ENCODE measurements at regions not wholly inside any gene's neighbourhood (a gene's known extent, or its start where the extent isn't known, plus 50 kb on each side); places are given as distances from the start of the nearest gene placed in this dataset.
"Not testable (repeated sequence)": the region's sequence is repeated elsewhere in the genome, so short reads cannot be mapped to it uniquely, and the experiment has no call there.

GRCh38 chr16:22606619-22607018, 95.9 kb downstream of the NPIPB5 start:
- not testable (repeated sequence) for H3K9me3 ChIP-seq (replicated peaks; ENCODE audit: control insufficient read depth, low read depth, low read length); H3K36me3 ChIP-seq (ENCODE audit: control insufficient read depth, insufficient read depth, low read length); DNase-seq; H3K27ac ChIP-seq (ENCODE audit: low read length); H3K4me1 ChIP-seq (ENCODE audit: control insufficient read depth, insufficient read depth, low read length); H3K4me3 ChIP-seq (ENCODE audit: low read length); H3K27me3 ChIP-seq (ENCODE audit: control insufficient read depth, insufficient read depth, low read length)

DNA sequence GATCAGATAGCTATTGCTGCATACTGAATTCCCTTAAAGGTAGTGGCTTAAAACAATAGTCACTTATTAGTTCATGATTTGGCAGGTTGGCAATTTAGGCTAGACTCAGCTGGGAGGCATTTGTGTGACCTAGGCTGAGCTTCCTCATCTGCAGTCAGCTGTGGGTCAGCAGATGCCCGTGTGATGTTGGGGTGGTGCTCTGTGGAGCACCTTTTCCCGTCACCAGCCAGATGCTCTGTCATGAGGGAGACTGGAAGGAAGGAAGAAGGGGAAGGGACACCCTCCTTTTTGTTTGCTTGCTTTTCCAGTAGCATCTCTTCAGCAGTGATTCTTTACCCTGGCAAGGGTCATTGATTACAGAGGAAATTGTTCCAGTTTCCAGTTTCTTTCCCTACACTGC, 99.1 kb downstream of the NPIPB5 start:
- H3K9me3 ChIP-seq (replicated peaks; ENCODE audit: control insufficient read depth, low read depth, low read length); DNase-seq; H3K36me3 ChIP-seq (ENCODE audit: control insufficient read depth, insufficient read depth, low read length); H3K27me3 ChIP-seq (ENCODE audit: control insufficient read depth, insufficient read depth, low read length); H3K27ac ChIP-seq (ENCODE audit: low read length); H3K4me3 ChIP-seq (ENCODE audit: low read length); H3K4me1 ChIP-seq (ENCODE audit: control insufficient read depth, insufficient read depth, low read length): not testable (repeated sequence)
- no CpG with 5 or more reads among the region's 2 CpGs for WGBS (ENCODE audit: insufficient coverage)

DNA sequence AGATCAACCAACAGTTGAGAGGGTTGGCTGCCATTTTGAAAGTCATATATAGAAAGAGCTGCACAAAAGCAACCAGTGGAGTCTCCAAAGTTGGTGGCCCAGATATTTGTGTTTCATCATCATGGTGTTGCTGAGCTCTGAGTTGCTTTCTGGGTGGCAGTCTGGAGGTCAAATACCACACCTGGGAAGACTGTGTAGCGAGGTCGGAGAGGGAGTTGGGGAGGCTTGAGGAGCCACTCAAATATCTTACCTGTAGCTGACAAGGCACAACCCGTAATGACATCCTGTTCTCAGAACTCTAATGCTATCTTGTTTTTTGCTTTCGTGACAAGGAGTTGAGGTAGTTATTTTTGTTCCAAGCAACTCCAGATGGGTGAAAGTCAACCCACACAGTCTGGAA, 100.4 kb downstream of the NPIPB5 start:
- H3K36me3 ChIP-seq (ENCODE audit: control insufficient read depth, insufficient read depth, low read length); H3K4me3 ChIP-seq (ENCODE audit: low read length); H3K27ac ChIP-seq (ENCODE audit: low read length); H3K4me1 ChIP-seq (ENCODE audit: control insufficient read depth, insufficient read depth, low read length); H3K27me3 ChIP-seq (ENCODE audit: control insufficient read depth, insufficient read depth, low read length); H3K9me3 ChIP-seq (replicated peaks; ENCODE audit: control insufficient read depth, low read depth, low read length); DNase-seq: not testable (repeated sequence)
- no CpG with 5 or more reads among the region's 4 CpGs for WGBS (ENCODE audit: insufficient coverage)

DNA sequence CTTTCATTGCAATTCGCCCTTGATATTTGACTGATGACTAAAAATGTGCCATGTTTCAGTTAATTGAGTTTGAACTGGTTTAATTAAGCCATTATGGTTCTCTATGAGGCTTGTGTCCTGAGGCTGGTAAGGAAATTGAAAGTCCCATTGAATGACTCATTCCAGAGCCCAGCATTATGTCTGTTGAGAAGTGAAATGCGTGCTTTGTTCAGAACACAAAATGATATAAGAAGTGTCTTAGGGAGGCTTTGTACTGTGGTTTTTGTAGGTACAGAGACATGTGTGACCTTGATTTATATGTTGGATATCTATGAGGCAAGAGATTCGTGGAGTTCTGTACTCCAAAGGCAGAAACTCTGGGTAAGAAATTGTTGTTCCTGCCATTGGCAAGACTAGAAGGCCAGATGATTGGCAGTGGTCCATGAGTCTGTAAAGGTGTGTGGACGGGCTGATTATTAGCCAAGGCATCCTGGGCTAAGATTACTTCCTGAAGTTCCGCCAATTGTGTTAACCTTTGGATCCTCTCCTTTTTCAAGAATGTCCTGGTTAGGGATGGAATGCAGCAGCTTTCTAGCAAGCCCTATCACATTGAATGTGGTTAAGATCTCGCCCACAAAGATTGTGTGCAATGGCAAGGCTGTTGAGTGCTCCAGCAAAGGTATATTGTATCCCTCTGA, 103.7 kb downstream of the NPIPB5 start:
- no peaks in the 10 kb centered on the region for H3K4me1 ChIP-seq (ENCODE audit: control insufficient read depth, insufficient read depth, low read length)
- no peak overlapping the region for H3K4me3 ChIP-seq (ENCODE audit: low read length)
- peaks cover 5% of the 10 kb centered on the region for H3K9me3 ChIP-seq (replicated peaks; ENCODE audit: control insufficient read depth, low read depth, low read length)
- no peaks in the 10 kb centered on the region for H3K36me3 ChIP-seq (ENCODE audit: control insufficient read depth, insufficient read depth, low read length)
- H3K27ac ChIP-seq (ENCODE audit: low read length) = no peak overlapping the region
- no peak for DNase-seq
- H3K27me3 ChIP-seq (ENCODE audit: control insufficient read depth, insufficient read depth, low read length) = no peaks in the 10 kb centered on the region
- 83% methylated on average over 6 of the region's 6 CpGs for WGBS (ENCODE audit: insufficient coverage)

DNA sequence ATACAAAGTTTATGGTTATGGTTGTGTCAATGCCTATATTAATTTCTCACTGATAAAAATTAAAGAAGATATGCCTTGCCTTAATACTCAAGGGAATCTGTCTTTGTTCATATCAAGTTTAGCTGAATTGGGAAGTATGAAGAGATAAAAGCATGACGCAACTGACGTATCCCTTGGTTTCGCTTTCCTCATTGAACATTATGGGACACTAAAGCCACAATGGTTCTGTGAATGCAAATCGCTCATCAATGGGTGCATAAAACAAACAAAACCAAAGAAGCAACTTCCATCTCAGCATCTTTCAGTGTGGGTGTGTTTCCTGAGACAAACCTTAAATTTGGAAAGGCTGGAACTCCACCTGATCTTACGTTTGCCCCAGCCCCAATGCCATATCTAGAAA, 108.2 kb downstream of the NPIPB5 start:
- H3K4me1 ChIP-seq (ENCODE audit: control insufficient read depth, insufficient read depth, low read length) = no peaks in the 10 kb centered on the region
- no peaks in the 10 kb centered on the region for H3K27me3 ChIP-seq (ENCODE audit: control insufficient read depth, insufficient read depth, low read length)
- DNase-seq = no peak
- H3K9me3 ChIP-seq (replicated peaks; ENCODE audit: control insufficient read depth, low read depth, low read length) = peaks cover 4% of the 10 kb centered on the region
- no peak overlapping the region for H3K4me3 ChIP-seq (ENCODE audit: low read length)
- WGBS (ENCODE audit: insufficient coverage) = 88% methylated on average over 4 of the region's 5 CpGs
- H3K36me3 ChIP-seq (ENCODE audit: control insufficient read depth, insufficient read depth, low read length) = no peaks in the 10 kb centered on the region
- H3K27ac ChIP-seq (ENCODE audit: low read length) = no peak overlapping the region

DNA sequence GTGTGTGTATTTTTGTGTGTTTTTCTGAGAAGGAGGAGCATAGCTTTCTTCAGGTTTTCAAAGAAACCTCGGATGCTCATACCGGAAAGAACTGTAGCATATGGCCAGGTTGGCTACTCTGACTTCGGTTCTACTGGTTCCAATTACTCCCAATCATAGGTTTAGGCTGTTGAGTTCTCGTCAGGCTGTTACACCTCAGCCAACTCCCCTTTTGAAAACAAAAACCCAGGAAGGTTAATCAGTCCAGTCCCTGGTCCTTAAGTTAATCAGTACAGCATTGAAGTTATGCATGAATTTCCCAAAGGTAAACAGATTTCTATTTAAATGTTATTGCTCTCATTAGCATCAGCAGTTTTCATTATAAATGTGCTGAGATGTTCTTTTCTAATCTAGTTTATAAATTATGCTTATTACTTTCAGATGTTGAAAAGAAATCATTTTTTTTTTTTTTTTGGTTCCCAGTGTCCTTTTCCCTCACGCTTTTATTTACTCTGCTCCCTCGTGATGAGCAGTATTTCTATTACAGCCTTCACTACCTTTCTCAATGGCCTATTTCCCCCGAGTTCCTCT, 111.0 kb downstream of the NPIPB5 start:
- 35% methylated on average over 6 of the region's 7 CpGs for WGBS (ENCODE audit: insufficient coverage)
- Histone ChIP-seq H3K27ac (ENCODE audit: low read length) (no peak overlapping the region), H3K4me3 (ENCODE audit: low read length) (no peak overlapping the region), H3K36me3 (ENCODE audit: control insufficient read depth, insufficient read depth, low read length) (no peaks in the 10 kb centered on the region), H3K27me3 (ENCODE audit: control insufficient read depth, insufficient read depth, low read length) (no peaks in the 10 kb centered on the region), H3K9me3 (replicated peaks; ENCODE audit: control insufficient read depth, low read depth, low read length) (no peaks in the 10 kb centered on the region), H3K4me1 (ENCODE audit: control insufficient read depth, insufficient read depth, low read length) (no peaks in the 10 kb centered on the region)
- no peak for DNase-seq

DNA sequence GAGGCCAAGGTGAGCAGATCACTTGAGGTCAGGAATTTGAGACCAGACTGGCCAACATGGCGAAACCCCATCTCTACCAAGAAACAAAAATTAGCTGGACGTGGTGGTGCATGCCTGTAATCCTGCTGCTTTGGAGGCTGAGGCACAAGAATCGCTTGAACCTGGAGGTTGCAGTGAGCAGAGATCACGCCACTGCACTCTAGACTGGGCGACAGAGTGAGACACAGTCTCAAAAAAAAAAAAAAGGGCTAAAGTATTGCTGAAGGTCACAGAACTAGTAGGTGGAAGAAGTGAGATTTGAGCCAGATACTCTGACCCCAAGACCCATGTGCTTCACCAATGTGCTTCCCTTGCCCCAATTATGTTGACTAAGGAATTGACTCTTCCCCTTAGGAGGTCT, 112.0 kb downstream of the NPIPB5 start:
- Histone ChIP-seq H3K27me3 (ENCODE audit: control insufficient read depth, insufficient read depth, low read length) (no peaks in the 10 kb centered on the region), H3K27ac (ENCODE audit: low read length) (no peak overlapping the region), H3K9me3 (replicated peaks; ENCODE audit: control insufficient read depth, low read depth, low read length) (no peaks in the 10 kb centered on the region), H3K4me3 (ENCODE audit: low read length) (no peak overlapping the region), H3K4me1 (ENCODE audit: control insufficient read depth, insufficient read depth, low read length) (no peaks in the 10 kb centered on the region), H3K36me3 (ENCODE audit: control insufficient read depth, insufficient read depth, low read length) (no peaks in the 10 kb centered on the region)
- 81% methylated on average over 5 of the region's 5 CpGs for WGBS (ENCODE audit: insufficient coverage)
- DNase-seq = no peak

GRCh38 chr16:22623351-22623781, 112.7 kb downstream of the NPIPB5 start:
- Histone ChIP-seq H3K36me3 (ENCODE audit: control insufficient read depth, insufficient read depth, low read length) (no peaks in the 10 kb centered on the region), H3K27ac (ENCODE audit: low read length) (no peak overlapping the region), H3K4me3 (ENCODE audit: low read length) (no peak overlapping the region), H3K9me3 (replicated peaks; ENCODE audit: control insufficient read depth, low read depth, low read length) (no peaks in the 10 kb centered on the region), H3K27me3 (ENCODE audit: control insufficient read depth, insufficient read depth, low read length) (no peaks in the 10 kb centered on the region), H3K4me1 (ENCODE audit: control insufficient read depth, insufficient read depth, low read length) (no peaks in the 10 kb centered on the region)
- 76% methylated on average over 2 of the region's 2 CpGs for WGBS (ENCODE audit: insufficient coverage)
- no peak for DNase-seq

DNA sequence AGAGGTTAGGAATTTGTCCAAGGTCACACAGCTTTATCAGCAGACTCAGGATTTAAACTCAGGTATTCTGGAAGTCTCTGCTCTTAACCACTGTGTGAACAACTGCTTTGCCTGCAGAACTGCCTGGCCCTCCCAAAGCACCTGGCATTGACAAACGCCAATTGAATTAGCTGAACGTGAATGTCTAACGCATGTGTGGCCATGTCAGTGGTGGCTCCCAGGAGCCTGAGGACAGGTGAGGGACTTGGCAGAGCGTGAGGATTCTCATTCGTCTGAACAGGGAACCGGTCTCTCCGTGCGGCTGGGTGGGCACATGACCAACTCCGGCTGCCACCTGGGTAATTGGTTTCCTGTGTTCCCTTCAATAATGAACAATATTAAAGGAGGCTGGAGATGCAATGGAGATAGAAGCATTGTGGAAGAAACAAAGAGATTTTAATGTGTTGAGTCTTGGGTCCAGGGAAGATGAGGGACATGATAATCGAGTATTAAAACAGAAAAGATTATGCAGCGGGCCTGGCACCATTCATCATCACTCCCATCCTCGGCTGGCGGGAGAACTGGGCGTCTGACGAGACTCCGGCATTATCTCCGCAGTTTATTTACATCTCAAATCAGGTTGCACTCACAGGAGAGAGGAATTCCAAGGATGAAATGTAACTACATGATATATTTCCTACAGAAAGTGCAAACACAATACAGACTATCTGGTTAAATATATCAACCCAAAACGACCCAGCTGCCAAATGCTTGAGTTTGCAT, 113.5 kb downstream of the NPIPB5 start:
- Histone ChIP-seq H3K4me1 (ENCODE audit: control insufficient read depth, insufficient read depth, low read length) (no peaks in the 10 kb centered on the region), H3K4me3 (ENCODE audit: low read length) (no peak overlapping the region), H3K36me3 (ENCODE audit: control insufficient read depth, insufficient read depth, low read length) (no peaks in the 10 kb centered on the region), H3K9me3 (replicated peaks; ENCODE audit: control insufficient read depth, low read depth, low read length) (no peaks in the 10 kb centered on the region), H3K27ac (ENCODE audit: low read length) (no peak overlapping the region), H3K27me3 (ENCODE audit: control insufficient read depth, insufficient read depth, low read length) (no peaks in the 10 kb centered on the region)
- WGBS (ENCODE audit: insufficient coverage) = 81% methylated on average over 16 of the region's 18 CpGs
- DNase-seq = no peak

DNA sequence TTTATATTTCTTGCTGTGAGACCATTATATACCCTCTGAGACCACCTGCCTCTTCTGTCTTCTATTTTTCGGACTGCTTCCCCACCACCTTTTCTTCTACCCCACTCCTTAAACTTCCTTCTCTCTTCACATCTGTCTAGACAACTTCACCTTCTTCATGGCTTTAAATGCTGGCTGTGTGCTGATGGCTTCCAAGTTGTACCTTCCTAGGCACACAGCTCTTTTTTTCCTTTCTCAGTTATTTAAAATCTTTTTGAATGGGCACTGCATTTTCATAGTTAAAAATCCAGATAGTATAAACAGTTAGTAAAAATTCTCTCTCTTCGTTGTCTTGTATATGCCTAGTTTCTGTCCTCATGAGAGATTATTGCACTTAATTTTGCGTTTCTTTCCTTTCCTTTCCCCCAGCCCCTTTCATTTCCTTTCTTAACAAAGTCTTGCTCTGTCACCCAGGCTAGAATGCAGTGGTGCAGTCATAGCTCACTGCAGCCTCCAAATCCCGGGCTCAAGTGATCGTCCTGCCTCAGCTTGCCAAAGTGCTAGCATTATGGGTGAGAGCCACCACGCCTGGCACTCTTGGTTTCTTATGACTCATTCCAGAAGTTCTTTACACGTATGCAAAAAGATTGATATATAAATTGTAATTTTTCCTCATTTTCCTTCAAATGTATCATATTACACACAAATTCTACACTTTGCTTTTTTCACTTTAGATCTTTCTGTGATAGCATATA, 114.3 kb downstream of the NPIPB5 start:
- no peaks in the 10 kb centered on the region for H3K9me3 ChIP-seq (replicated peaks; ENCODE audit: control insufficient read depth, low read depth, low read length)
- H3K4me1 ChIP-seq (ENCODE audit: control insufficient read depth, insufficient read depth, low read length) = no peaks in the 10 kb centered on the region
- 70% methylated on average over 5 of the region's 7 CpGs for WGBS (ENCODE audit: insufficient coverage)
- no peaks in the 10 kb centered on the region for H3K36me3 ChIP-seq (ENCODE audit: control insufficient read depth, insufficient read depth, low read length)
- no peak for DNase-seq
- no peak overlapping the region for H3K27ac ChIP-seq (ENCODE audit: low read length)
- no peak overlapping the region for H3K4me3 ChIP-seq (ENCODE audit: low read length)
- no peaks in the 10 kb centered on the region for H3K27me3 ChIP-seq (ENCODE audit: control insufficient read depth, insufficient read depth, low read length)
